HG03175 (cell line): ENCODE measurements at regions not wholly inside any gene's neighbourhood (a gene's known extent, or its start where the extent isn't known, plus 50 kb on each side); places are given as distances from the start of the nearest gene placed in this dataset.
"Not testable (repeated sequence)": the region's sequence is repeated elsewhere in the genome, so short reads cannot be mapped to it uniquely, and the experiment has no call there.

Experiments
- ATAC-seq: cut with Tn5 transposase; IDR thresholded peaks from one replicate; pipeline ENCODE4 v1.9.1; 2021; ENCODE audit warnings: mild to moderate bottlenecking, moderate library complexity; ENCODE audit not compliant: unreplicated experiment

DNA sequence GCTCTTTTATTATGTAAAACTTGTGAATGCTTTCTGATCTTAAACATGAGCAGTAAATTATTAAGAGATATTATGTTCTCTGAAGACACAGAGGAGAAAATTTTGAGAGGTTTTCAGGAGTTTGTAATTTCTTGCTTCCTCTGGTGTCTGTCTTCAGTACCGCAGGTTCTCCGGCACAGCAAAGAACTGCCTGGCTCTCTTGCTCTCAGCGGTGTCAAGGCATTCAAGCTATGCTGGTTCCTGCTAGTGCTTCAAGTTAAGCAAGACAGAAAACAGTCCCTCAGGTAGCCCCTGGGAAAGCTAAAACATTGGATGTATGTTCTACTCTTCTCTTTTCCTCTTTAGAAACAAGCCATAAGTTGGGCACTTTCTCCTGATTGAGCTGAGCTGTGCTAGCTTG, 120.2 kb upstream of the CENPE start:
- ATAC-seq = no peak

DNA sequence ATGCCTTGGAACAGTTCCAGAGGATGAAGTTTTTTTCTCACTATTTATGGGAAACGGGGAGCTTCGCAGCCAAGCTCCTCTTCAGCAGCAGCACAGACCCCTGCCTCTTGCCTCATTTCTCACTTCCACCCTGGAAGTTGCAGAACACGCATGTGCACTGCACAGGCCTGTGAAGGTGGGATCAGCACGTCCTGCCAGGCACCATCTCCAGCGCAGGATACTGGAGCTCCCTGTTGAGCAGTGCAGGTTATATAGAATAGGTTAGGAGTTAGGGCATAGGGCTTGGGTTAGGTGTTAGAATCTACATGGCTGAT, 110.1 kb upstream of the CENPE start:
- no peak for ATAC-seq

DNA sequence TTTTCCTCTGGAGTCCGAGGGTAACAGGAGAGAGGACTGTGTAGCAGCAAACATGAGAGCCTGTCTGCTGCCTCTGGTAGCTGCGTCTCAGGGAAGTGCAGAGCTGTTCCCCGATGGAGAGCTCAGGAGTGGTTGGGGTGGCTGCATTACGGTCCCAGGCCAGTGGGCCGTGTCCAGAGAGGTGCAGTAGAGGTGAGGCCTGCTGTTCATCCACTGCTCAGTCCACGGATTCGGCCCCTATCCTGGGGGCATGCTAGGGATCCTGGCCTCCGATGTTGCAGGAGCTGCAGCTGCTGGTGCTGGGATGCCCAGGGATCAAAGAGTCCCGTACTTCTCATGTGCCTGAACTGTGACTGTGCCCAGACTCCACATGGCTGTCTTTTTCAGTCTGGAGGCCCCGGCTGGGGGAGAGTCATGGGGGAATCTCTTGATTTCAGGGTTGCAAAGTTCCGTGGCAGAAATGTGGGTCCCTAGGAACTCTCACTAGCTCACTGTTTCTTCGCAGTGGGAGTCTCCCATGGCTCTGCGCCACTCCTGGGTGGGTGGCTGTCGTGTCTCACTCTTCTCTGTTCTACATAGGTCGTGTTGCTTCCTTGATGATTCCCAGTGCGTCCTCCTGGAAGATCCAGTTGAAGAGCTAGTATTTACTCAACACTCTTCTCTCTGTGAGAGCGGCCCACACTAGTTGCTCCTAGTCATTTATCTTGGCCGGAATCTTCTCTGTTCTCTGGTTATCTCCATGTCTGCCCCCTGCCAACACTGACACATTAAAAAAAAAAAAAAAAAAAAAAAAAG, 109.5 kb upstream of the CENPE start:
- ATAC-seq = no peak

DNA sequence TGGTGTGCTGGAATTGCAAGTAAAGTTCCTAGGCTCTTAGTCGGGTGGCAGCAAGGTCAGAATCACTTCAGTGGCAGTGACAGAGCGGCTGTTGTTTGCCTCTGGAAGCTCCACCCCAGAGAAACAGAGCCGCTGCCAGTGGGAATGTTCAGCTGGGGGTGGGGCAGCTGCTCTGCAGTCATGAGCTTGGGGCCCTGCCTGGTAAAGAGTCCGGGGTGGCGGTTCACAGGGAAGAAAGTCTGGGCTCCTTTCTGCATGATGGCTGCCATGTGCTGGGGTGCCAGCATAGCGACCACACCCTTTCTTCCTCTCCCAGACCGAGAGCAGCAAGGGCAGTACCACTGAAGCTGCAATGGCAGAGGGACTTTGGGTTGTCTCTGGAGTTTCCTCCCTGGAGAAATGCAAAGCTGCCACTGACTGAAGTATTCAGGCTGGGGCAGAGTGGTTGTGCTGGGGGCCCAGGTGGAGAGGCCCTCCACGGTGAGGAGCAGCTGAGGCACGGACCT, 108.8 kb upstream of the CENPE start:
- ATAC-seq = no peak

DNA sequence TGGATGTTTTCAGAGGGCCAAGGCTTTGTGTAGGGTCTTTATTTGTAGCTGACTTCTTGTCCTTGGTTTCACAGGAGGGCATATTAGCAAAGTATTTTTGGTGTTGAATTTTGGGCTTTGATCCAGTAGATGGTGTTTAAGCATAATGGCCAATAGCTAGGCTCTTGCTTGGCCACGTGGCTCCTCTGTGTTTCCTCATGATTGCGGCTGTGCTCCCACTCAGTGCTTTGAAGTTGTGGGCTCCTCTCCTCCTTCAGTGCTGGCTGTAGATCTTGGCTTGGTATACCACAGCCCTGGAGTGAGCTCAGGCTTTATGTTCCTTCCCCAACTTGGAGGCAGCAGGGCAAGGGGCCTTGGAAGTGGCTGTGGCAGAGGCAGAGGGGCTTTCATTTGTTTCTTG, 107.2 kb upstream of the CENPE start:
- no peak for ATAC-seq

DNA sequence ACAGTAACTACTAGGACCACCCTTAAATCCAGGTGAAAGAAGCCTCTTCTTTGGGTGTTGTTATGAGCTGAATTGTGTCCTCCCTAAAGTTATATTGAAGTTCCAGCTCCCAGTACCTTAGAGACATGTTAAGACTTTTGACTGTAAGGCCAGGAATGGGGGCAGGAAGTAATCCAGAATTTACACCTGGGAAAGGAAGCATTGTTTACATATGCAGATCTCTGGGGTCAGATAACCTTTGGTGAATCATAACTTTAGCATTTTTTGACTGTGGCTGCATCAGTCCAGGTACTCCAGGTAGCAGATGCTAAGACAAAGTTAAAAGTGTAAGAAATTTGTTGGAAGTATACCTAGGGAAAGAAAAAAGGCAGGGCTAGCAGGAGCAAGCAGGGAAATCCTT, 104.9 kb upstream of the CENPE start:
- no peak for ATAC-seq

DNA sequence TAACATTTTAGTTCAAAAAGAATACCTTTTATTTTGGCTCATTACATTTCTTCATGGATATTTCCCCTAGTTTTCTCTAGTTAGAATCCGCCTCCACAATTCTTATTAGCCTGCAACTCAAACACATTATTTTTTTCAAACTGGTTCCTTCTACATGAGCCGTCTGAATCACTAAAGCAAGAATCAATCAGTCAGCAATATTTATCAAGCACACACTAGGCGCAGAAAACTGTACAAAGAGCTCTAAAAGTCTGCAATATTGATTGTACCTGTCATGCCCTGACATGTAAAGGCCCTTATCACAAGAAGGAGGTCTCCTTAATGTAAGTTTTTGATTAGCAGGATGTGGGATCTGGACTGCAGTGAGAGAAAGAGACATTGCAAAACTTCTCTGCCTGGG, 94.8 kb upstream of the CENPE start:
- ATAC-seq = no peak

DNA sequence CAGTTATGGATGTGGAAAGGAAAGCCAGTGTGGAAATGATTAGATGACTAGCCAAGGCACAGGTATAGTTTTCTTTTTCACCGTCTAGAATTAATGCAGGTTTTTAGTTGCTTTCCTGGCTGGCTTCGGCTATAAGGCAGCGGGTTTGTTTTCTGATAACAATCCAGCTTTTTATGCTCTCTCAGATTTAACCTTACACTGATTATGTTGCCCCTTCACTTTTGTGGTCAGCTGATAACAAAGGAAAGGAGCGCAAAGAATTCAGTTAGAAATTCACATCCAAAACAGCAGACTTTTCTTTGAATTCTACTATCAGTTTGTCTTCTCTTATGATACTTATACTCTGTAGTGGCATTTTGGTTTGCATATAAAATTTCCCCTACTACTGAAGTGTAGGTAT, 94.2 kb upstream of the CENPE start:
- ATAC-seq = no peak

DNA sequence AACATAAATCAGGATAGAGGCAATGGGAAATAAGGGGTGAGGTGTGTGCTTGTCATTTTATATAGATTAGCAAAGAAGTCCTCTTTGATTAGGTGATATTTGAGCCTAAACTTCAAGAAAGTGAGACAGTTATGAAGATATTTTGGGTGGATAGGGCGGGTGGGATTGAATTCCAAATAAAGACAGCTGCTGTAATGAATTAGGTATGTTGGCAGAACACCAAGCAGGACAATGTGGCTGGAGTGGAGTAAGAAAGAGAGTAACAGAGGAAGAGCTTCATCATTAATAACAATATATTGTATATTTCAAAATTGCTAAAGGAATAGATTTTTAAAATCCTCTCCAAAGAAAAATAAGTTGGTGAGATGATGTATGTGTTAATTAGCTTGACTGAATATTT, 91.0 kb upstream of the CENPE start:
- no peak for ATAC-seq

DNA sequence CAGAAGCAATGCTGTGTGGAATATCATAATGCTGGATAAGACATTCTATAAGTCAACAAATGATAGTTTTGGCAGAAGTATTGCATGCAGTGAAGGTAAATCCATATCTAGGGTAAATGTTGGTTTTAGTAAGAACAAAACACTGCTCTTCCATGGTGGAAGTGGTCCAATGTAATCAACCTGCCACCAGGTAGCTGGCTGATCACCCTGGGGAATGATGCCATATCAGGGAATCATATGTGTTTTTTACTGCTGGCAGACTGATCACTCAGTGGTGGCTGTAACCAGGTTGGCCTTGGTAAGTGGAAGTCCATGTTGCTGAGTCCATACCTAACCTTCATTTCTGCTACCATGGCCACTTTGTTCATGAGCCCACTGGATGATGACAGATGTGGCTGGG, 74.0 kb upstream of the CENPE start:
- ATAC-seq = no peak

DNA sequence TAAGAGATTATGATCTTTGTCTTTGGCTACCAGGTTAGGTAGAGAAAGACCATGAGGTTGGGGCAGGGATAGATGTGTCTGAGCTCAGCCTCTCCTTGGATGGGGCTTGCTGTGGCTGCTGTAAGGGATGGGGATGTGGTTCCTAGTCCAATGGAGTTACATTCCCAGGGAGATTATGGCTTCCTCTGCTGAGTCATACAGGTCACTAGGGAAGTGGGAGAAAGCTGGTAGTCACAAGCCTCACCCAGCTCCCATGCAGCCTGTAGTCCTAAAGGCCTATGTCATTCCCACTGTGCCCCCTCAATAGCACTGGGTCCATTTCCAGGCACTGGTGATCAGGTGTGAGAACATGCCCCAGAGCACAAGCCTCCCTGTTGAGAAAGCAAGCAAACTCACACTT, 70.6 kb upstream of the CENPE start:
- ATAC-seq = no peak

DNA sequence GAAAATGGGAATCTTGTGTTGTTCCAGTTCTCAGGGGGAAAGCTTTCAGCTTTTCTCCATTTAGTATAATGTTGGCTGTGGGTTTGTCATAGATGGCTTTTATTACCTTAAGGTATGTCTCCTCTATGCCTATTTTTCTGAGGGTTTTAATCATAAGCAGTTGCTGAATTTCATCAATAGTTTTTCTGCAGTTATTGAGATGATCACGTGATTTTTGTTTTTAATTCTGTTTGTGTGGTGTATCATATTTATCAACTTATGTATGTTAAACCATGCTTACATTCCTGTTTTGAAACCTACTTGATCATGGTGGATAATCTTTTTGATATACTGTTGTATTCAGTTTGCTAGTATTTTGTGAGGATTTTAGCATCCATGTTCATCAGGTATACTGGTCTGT, 66.8 kb upstream of the CENPE start:
- no peak for ATAC-seq

DNA sequence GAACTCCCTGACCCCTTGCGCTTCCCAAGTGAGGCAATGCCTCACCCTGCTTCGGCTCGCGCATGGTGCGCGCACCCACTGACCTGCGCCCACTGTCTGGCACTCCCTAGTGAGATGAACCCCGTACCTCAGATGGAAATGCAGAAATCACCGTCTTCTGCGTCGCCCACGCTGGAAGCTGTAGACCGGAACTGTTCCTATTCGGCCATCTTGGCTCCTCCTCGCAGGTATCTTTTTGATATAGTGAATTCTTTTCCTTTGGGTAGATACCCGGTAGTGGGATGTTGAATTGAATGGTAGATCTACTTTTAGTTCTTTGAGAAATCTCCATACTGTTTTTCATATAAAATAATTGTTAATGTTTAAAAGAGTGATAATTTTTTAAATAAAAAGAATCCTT, 57.9 kb upstream of the CENPE start:
- ATAC-seq = not testable (repeated sequence)
